Calu3 (cell line): ENCODE measurements at regions not wholly inside any gene's neighbourhood (a gene's known extent, or its start where the extent isn't known, plus 50 kb on each side); places are given as distances from the start of the nearest gene placed in this dataset.

Experiments used
- BruUV-seq: library from RNA; stranded (reverse); fragments of 400-500 nt; replicated peaks from 2 replicates; lab custom pipeline; 2021; lab: Mats Ljungman, UMichigan
- CTCF ChIA-PET: fragments of 300-600 bp; sonication (Branson Sonifier 250); formaldehyde crosslinking; loops from one replicate; lab custom pipeline; 2022; ENCODE audit warnings: antibody characterized with exemption; lab: Charles Lee
- DNase-seq: peaks from one replicate; pipeline ENCODE4 v3.0.0; 2022
- H3K27ac Mint-ChIP-seq: one replicate; pipeline ENCODE4 v1.8.0; 2022; ENCODE audit warnings: mixed read lengths; ENCODE audit not compliant: unreplicated experiment
- H3K27me3 Mint-ChIP-seq: one replicate; pipeline ENCODE4 v1.8.0; 2022; ENCODE audit warnings: mixed read lengths; ENCODE audit not compliant: unreplicated experiment
- H3K36me3 Mint-ChIP-seq: one replicate; pipeline ENCODE4 v1.8.0; 2022; ENCODE audit warnings: mild to moderate bottlenecking, moderate library complexity, mixed read lengths; ENCODE audit not compliant: insufficient read depth, unreplicated experiment
- H3K4me1 Mint-ChIP-seq: one replicate; pipeline ENCODE4 v1.8.0; 2022; ENCODE audit warnings: mild to moderate bottlenecking, low read depth, mixed read lengths; ENCODE audit not compliant: unreplicated experiment
- H3K4me3 Mint-ChIP-seq: one replicate; pipeline ENCODE4 v1.8.0; 2022; ENCODE audit warnings: mild to moderate bottlenecking, low read depth, moderate library complexity, mixed read lengths; ENCODE audit not compliant: unreplicated experiment
- H3K9me3 Mint-ChIP-seq: one replicate; pipeline ENCODE4 v1.8.0; 2022; ENCODE audit warnings: low read depth, mixed read lengths; ENCODE audit not compliant: unreplicated experiment
- CTCF ChIP-seq: fragments of 200-600 bp; IDR thresholded peaks from one replicate; pipeline ENCODE4 v1.8.0; 2022; ENCODE audit warnings: antibody characterized with exemption; ENCODE audit not compliant: unreplicated experiment
- intact Hi-C: fragments of 100-400 bp; cut with micrococcal nuclease; formaldehyde crosslinking; loops from one replicate; pipeline ENCODE4 v1.10.0; 2022; ENCODE audit not compliant: unreplicated experiment

- Mint-ChIP-seq H3K27ac (no peak overlapping the region), H3K4me1 (no peaks in the 10 kb centered on the region), H3K9me3 (no peaks in the 10 kb centered on the region)
Observed at GRCh38 chr6:85866758-85867401, 224.2 kb upstream of the SYNCRIP start.

GRCh38 chr6:85866370-85866730 lies 223.7 kb upstream of the SYNCRIP start:
- Mint-ChIP-seq H3K27me3 (peaks cover 12% of the 10 kb centered on the region), H3K36me3 (no peaks in the 10 kb centered on the region), H3K27ac (no peak overlapping the region), H3K9me3 (no peaks in the 10 kb centered on the region), H3K4me3 (no peak overlapping the region), H3K4me1 (no peaks in the 10 kb centered on the region)
- no peak for DNase-seq
- intact Hi-C loops: no loop called here
- TF ChIP-seq CTCF: no peak
- CTCF ChIA-PET: no interaction called here
- no TSS peak for BruUV-seq

More at GRCh38 chr6:85866758-85867401, 224.2 kb upstream of the SYNCRIP start:
- Mint-ChIP-seq H3K4me3 (no peak overlapping the region), H3K27me3 (peaks cover 6% of the 10 kb centered on the region), H3K36me3 (no peaks in the 10 kb centered on the region)
- intact Hi-C loops: no loop called here
- CTCF ChIA-PET: interaction anchor here (0.6 kb wide), 1 partner anchor 79 kb away, joined by 3 read pairs; no protein-coding TSS in a partner anchor
- TF ChIP-seq CTCF: no peak
- BruUV-seq: no TSS peak
- no peak for DNase-seq

GRCh38 chr6:85865420-85866369 lies 223.0 kb upstream of the SYNCRIP start:
- peak; percentile 58 for DNase-seq
- CTCF ChIA-PET: interaction anchor here (0.6 to 0.7 kb wide), 4 partner anchors 119 to 1615 kb away, joined by 3 to 5 read pairs (median 4); no protein-coding TSS in a partner anchor
- intact Hi-C loops: no loop called here

More at GRCh38 chr6:85865420-85866369, 223.0 kb upstream of the SYNCRIP start:
- no TSS peak for BruUV-seq
- H3K36me3 Mint-ChIP-seq: no peaks in the 10 kb centered on the region
- no peak for TF ChIP-seq CTCF
- peaks cover 18% of the 10 kb centered on the region for H3K27me3 Mint-ChIP-seq
- no peaks in the 10 kb centered on the region for H3K9me3 Mint-ChIP-seq
- no peak overlapping the region for H3K4me3 Mint-ChIP-seq
- no peaks in the 10 kb centered on the region for H3K4me1 Mint-ChIP-seq
- no peak overlapping the region for H3K27ac Mint-ChIP-seq
